Liver (tissue), 8 donors: ENCODE measurements at regions not wholly inside any gene's neighbourhood (a gene's known extent, or its start where the extent isn't known, plus 50 kb on each side); places are given as distances from the start of the nearest gene placed in this dataset.

Experiments
- DNase-seq: peaks from one replicate; pipeline ENCODE4 v3.0.0-alpha.2; 2017; ENCODE audit warnings: low spot score
- H3K27ac ChIP-seq, 2 donors: one replicate each; pipeline ENCODE4 v1.7.0; 2013; ENCODE audit warnings: inconsistent platforms in 2 of 2, low read length in 2 of 2, control low read depth in 1 of 2, low read depth in 1 of 2, mild to moderate bottlenecking in 1 of 2
- H3K27me3 ChIP-seq, 4 donors: one replicate each; pipeline versions ENCODE4 v1.6.1 to v1.7.0; 2013; ENCODE audit warnings: low read length in 3 of 4, inconsistent platforms in 1 of 4, mild to moderate bottlenecking in 1 of 4, moderate library complexity in 1 of 4; ENCODE audit not compliant: control insufficient read depth in 4 of 4, insufficient read depth in 4 of 4
- H3K36me3 ChIP-seq, 4 donors: one replicate each; pipeline versions ENCODE4 v1.6.1 to v1.7.0; 2013; ENCODE audit warnings: low read length in 3 of 4, mild to moderate bottlenecking in 3 of 4, low read depth in 1 of 4, moderate library complexity in 1 of 4; ENCODE audit not compliant: control insufficient read depth in 4 of 4, insufficient read depth in 3 of 4
- H3K4me1 ChIP-seq, 4 donors: one replicate each; pipeline versions ENCODE4 v1.6.1 to v1.7.0; 2013; ENCODE audit warnings: low read length in 3 of 4, mild to moderate bottlenecking in 3 of 4, moderate library complexity in 1 of 4; ENCODE audit not compliant: control insufficient read depth in 4 of 4, insufficient read depth in 4 of 4
- H3K4me3 ChIP-seq, 3 donors: one replicate each; pipeline versions ENCODE4 v1.6.1 to v1.7.0; 2013; ENCODE audit warnings: low read length in 3 of 3, control low read depth in 1 of 3, low read depth in 1 of 3, mild to moderate bottlenecking in 1 of 3
- H3K9ac ChIP-seq, 2 donors: one replicate each; pipeline ENCODE4 v1.7.0; 2013; ENCODE audit warnings: low read length in 2 of 2, mild to moderate bottlenecking in 2 of 2, moderate library complexity in 2 of 2, control low read depth in 1 of 2, low read depth in 1 of 2
- H3K9me3 ChIP-seq, 4 donors: one replicate each; pipeline versions ENCODE4 v1.6.1 to v1.7.0; 2013; ENCODE audit warnings: low read length in 3 of 4; ENCODE audit not compliant: control insufficient read depth in 4 of 4
- EGR1 ChIP-seq, 2 donors: IDR thresholded peaks; 2 replicates each; pipeline ENCODE4 v1.6.1; 2016 to 2018; ENCODE audit warnings: antibody characterized with exemption in 2 of 2, low read depth in 2 of 2
- FOXA1 ChIP-seq: IDR thresholded peaks from 2 replicates; pipeline ENCODE4 v1.6.1; 2016; ENCODE audit warnings: antibody characterized with exemption
- FOXA2 ChIP-seq: IDR thresholded peaks from 2 replicates; pipeline ENCODE4 v1.6.1; 2016; ENCODE audit warnings: antibody characterized with exemption
- GABPA ChIP-seq, 2 donors: IDR thresholded peaks in 1 of 2; conservative IDR thresholded peaks in 1 of 2; 2 replicates each; pipeline ENCODE4 v1.6.1; 2016; ENCODE audit warnings: antibody characterized with exemption in 2 of 2, mild to moderate bottlenecking in 1 of 2, moderate library complexity in 1 of 2
- HNF4A ChIP-seq, 2 donors: conservative IDR thresholded peaks; 2 replicates each; pipeline ENCODE4 v1.6.1; 2016; ENCODE audit warnings: antibody characterized with exemption in 2 of 2, mild to moderate bottlenecking in 2 of 2
- HNF4G ChIP-seq: IDR thresholded peaks from 2 replicates; pipeline ENCODE4 v1.6.1; 2016; ENCODE audit warnings: antibody characterized with exemption
- RAD21 ChIP-seq, 2 donors: IDR thresholded peaks; 2 replicates each; pipeline ENCODE4 v1.6.1; 2016; ENCODE audit warnings: antibody characterized with exemption in 2 of 2, mild to moderate bottlenecking in 2 of 2
- RXRA ChIP-seq, 2 donors: IDR thresholded peaks; 2 replicates each; pipeline ENCODE4 v1.6.1; 2017 to 2018; ENCODE audit warnings: antibody characterized with exemption in 2 of 2, mild to moderate bottlenecking in 1 of 2
- TAF1 ChIP-seq: conservative IDR thresholded peaks from 2 replicates; pipeline ENCODE4 v1.6.1; 2016; ENCODE audit warnings: antibody characterized with exemption, mild to moderate bottlenecking
- WGBS: extraction: QIAGEN DNeasy Blood & Tissue Kit; methylation state at CpG from one replicate; pipeline ENCODE4 v1.1.7; 2013; 5-methylcytosine and 5-hydroxymethylcytosine counted together
- TF ChIP-seq, protein P1 (sequence below): IDR thresholded peaks from 2 replicates; pipeline ENCODE4 v1.6.1; 2016; ENCODE audit warnings: antibody characterized with exemption
- TF ChIP-seq, protein P2 (sequence below): fragments of 150-350 bp; IDR thresholded peaks from 2 replicates; pipeline ENCODE4 v1.5.1; 2017; ENCODE audit warnings: improper control_type of control experiment, low read depth, low read length; ENCODE audit not compliant: missing input control
- TF ChIP-seq, protein P3 (sequence below): IDR thresholded peaks from 2 replicates; pipeline ENCODE4 v1.6.1; 2016; ENCODE audit warnings: antibody characterized with exemption
- TF ChIP-seq, protein P4 (sequence below): IDR thresholded peaks from 2 replicates; pipeline ENCODE4 v1.6.1; 2016; ENCODE audit warnings: antibody characterized with exemption, mild to moderate bottlenecking
- donor health status: healthy.
- donor health status: healthy.
- donor health status: healthy.
- donor health status: healthy.
- donor health status: healthy.

DNA sequence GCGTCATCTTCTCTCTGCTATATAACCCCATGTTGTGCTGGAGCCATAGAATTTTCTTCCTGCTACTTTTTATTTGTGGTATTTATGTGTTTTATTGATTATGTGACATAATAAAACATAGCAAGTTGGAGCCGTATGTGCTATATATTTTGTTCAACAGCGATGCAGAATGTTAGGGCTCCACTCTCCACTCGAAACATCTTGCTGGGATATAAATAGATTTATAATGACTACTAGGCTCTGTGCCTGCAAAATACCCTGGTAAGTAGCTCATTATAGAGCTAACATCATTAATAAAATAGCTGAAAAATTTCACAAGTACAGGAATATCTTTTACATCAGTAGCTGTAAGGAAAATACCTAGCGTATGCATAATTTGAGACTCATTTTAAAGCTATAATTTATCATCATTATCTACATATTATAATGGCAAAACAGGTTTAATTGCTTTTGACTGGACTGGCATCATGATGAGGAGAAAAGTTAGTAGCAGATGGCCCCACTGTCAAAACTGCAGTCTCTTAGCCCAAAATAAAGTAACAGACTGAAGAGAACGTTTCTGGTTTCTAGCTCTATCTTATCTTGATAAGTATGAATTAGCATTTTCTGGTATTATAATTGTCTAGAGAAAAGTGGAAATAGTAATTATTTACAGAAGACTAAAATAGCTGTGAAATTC, 263.0 kb downstream of the NEDD1 start:
- Histone ChIP-seq H3K9ac (no peak overlapping the region), H3K27ac (no peak overlapping the region), H3K4me3 (no peak overlapping the region), H3K9me3 (no peaks in the 10 kb centered on the region), H3K36me3 (no peaks in the 10 kb centered on the region), H3K4me1 (no peaks in the 10 kb centered on the region), H3K27me3 (no peaks in the 10 kb centered on the region)
- WGBS = 74% methylated on average over 6 of the region's 6 CpGs
- DNase-seq = no peak
- TF ChIP-seq EGR1 (IDR thresholded peaks at IDR 0.05; ENCODE audit: low read depth in 2 of 2) = no peak
- TF ChIP-seq RAD21 (IDR thresholded peaks at IDR 0.05) = no peak
- TF ChIP-seq HNF4A (conservative IDR thresholded peaks at IDR 0.05) = no peak
- TF ChIP-seq GABPA (IDR thresholded peaks at IDR 0.05 in 1 of 2, conservative IDR thresholded peaks at IDR 0.05 in 1 of 2) = no peak

DNA sequence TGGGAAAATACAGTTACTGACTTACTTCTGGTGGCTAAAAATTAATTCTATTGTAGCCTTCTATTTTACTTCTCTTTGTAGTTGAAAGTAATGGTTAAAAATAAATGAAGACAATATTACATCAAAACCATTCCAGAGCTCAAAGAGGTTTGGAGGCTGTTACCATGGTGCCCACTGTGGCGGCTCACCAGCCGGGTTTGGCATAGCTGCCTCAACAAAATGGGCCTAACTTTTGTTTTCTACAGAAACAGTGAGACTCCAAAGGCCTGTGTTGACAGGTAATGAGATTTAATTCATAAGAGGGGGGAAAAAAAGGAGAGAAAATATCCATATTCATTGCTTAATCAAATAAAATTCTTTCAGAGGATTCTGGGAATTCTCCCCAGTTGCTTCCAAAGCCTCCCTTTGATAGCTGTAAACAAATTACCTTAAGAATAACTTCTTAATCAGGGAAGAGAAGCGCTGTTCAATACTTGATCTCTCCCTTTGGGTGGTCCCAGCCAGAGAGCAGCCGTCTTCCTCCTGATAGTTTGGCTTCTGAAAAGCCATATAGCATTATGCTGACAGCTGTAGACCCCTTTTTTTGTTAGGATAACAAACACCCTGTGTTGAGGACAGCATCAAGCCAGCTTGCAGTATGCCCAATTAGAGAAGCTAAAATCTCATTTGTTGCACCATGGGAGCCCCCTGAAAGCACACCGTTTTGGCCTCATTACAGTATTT, 266.8 kb downstream of the NEDD1 start:
- H3K4me3 ChIP-seq = no peak overlapping the region
- no peak for DNase-seq
- H3K36me3 ChIP-seq = no peaks in the 10 kb centered on the region
- no peak overlapping the region for H3K9ac ChIP-seq
- no peak for TF ChIP-seq FOXA2
- no peak for TF ChIP-seq TAF1
- TF ChIP-seq, protein P1, sequence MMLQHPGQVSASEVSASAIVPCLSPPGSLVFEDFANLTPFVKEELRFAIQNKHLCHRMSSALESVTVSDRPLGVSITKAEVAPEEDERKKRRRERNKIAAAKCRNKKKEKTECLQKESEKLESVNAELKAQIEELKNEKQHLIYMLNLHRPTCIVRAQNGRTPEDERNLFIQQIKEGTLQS = no peak
- no peak for TF ChIP-seq EGR1 (IDR thresholded peaks at IDR 0.05; ENCODE audit: low read depth in 2 of 2)
- TF ChIP-seq RAD21 (IDR thresholded peaks at IDR 0.05) = no peak
- 67% methylated on average over 5 of the region's 5 CpGs for WGBS
- no peaks in the 10 kb centered on the region for H3K9me3 ChIP-seq
- no peaks in the 10 kb centered on the region for H3K27me3 ChIP-seq
- no peak overlapping the region for H3K27ac ChIP-seq
- H3K4me1 ChIP-seq = no peaks in the 10 kb centered on the region

DNA sequence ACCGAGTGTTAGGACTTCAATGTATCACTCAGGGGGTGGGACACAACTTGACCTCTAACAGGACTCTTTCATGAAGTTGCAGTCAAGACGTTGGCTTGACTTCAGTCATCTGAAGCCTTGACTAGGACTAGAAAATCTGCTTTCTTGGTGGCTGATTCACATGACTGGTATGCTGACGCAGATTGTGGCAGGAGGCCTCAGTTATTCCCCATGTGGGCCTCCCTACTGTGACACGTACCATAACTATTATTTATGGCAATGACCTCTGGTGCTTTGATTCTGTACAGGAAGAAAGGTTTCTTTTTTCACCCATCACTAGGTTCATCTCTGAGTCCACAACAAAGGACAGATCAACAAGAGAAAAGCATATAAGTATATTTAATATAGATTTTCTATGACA, 270.4 kb downstream of the NEDD1 start:
- H3K27ac ChIP-seq = no peak overlapping the region
- no peak overlapping the region for H3K9ac ChIP-seq
- H3K9me3 ChIP-seq = no peaks in the 10 kb centered on the region
- 86% methylated on average over 4 of the region's 4 CpGs for WGBS
- H3K36me3 ChIP-seq = no peaks in the 10 kb centered on the region
- no peaks in the 10 kb centered on the region for H3K27me3 ChIP-seq
- DNase-seq = no peak
- H3K4me1 ChIP-seq = no peaks in the 10 kb centered on the region
- no peak overlapping the region for H3K4me3 ChIP-seq
- TF ChIP-seq FOXA1 (no peak), HNF4A (conservative IDR thresholded peaks at IDR 0.05) (no peak), HNF4G (no peak)

DNA sequence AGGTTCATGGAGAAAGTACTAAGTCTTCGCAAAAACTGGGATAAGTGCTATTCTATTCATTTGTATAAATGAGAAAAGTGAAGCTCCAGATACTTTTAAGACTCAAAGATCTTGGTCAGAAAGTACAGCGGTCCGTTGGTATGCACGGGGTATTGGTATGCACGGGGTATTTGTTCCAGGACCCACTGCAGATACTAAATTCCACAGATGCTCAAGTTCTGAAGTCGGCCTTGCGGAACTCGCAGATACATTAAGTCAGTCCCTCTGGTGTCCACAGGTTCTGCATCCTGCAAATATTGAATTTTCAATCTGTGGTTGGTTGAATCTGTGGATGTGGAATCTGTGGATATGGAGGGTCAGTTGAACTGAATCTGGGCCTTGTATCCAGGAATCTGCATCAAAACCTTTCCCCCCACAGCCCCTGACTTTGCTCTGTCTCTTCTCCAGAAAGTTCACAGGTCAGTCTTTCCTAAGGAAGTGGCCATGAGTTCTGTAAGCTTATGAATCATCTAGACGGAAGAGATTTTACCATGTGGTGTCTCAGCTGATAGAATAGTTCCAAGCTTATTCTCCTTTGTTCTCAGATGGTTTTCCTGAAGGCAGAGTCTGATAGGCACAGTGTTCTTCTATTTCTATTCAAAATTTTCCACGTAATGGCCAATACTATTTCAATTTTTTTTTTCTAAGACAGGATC, 274.7 kb downstream of the NEDD1 start:
- H3K9ac ChIP-seq = no peak overlapping the region
- no peaks in the 10 kb centered on the region for H3K27me3 ChIP-seq
- DNase-seq = no peak
- H3K9me3 ChIP-seq = no peaks in the 10 kb centered on the region
- TF ChIP-seq FOXA2 = no peak
- no peak for TF ChIP-seq FOXA1
- no peak for TF ChIP-seq RAD21 (IDR thresholded peaks at IDR 0.05)
- no peak for TF ChIP-seq RXRA (IDR thresholded peaks at IDR 0.05)
- TF ChIP-seq, protein P2, sequence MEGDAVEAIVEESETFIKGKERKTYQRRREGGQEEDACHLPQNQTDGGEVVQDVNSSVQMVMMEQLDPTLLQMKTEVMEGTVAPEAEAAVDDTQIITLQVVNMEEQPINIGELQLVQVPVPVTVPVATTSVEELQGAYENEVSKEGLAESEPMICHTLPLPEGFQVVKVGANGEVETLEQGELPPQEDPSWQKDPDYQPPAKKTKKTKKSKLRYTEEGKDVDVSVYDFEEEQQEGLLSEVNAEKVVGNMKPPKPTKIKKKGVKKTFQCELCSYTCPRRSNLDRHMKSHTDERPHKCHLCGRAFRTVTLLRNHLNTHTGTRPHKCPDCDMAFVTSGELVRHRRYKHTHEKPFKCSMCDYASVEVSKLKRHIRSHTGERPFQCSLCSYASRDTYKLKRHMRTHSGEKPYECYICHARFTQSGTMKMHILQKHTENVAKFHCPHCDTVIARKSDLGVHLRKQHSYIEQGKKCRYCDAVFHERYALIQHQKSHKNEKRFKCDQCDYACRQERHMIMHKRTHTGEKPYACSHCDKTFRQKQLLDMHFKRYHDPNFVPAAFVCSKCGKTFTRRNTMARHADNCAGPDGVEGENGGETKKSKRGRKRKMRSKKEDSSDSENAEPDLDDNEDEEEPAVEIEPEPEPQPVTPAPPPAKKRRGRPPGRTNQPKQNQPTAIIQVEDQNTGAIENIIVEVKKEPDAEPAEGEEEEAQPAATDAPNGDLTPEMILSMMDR = no peak
- TF ChIP-seq, protein P3, sequence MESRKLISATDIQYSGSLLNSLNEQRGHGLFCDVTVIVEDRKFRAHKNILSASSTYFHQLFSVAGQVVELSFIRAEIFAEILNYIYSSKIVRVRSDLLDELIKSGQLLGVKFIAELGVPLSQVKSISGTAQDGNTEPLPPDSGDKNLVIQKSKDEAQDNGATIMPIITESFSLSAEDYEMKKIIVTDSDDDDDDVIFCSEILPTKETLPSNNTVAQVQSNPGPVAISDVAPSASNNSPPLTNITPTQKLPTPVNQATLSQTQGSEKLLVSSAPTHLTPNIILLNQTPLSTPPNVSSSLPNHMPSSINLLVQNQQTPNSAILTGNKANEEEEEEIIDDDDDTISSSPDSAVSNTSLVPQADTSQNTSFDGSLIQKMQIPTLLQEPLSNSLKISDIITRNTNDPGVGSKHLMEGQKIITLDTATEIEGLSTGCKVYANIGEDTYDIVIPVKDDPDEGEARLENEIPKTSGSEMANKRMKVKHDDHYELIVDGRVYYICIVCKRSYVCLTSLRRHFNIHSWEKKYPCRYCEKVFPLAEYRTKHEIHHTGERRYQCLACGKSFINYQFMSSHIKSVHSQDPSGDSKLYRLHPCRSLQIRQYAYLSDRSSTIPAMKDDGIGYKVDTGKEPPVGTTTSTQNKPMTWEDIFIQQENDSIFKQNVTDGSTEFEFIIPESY = no peak
- TF ChIP-seq, protein P4, sequence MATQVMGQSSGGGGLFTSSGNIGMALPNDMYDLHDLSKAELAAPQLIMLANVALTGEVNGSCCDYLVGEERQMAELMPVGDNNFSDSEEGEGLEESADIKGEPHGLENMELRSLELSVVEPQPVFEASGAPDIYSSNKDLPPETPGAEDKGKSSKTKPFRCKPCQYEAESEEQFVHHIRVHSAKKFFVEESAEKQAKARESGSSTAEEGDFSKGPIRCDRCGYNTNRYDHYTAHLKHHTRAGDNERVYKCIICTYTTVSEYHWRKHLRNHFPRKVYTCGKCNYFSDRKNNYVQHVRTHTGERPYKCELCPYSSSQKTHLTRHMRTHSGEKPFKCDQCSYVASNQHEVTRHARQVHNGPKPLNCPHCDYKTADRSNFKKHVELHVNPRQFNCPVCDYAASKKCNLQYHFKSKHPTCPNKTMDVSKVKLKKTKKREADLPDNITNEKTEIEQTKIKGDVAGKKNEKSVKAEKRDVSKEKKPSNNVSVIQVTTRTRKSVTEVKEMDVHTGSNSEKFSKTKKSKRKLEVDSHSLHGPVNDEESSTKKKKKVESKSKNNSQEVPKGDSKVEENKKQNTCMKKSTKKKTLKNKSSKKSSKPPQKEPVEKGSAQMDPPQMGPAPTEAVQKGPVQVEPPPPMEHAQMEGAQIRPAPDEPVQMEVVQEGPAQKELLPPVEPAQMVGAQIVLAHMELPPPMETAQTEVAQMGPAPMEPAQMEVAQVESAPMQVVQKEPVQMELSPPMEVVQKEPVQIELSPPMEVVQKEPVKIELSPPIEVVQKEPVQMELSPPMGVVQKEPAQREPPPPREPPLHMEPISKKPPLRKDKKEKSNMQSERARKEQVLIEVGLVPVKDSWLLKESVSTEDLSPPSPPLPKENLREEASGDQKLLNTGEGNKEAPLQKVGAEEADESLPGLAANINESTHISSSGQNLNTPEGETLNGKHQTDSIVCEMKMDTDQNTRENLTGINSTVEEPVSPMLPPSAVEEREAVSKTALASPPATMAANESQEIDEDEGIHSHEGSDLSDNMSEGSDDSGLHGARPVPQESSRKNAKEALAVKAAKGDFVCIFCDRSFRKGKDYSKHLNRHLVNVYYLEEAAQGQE = no peak
- H3K4me1 ChIP-seq = no peaks in the 10 kb centered on the region
- no peak overlapping the region for H3K27ac ChIP-seq
- no peak overlapping the region for H3K4me3 ChIP-seq
- H3K36me3 ChIP-seq = no peaks in the 10 kb centered on the region
- whole genome bisulfite sequencing = 82% methylated on average over 10 of the region's 10 CpGs
